Gastroesophageal sphincter (tissue), 4 donors: ENCODE measurements at regions not wholly inside any gene's neighbourhood (a gene's known extent, or its start where the extent isn't known, plus 50 kb on each side); places are given as distances from the start of the nearest gene placed in this dataset.

Experiments
- ATAC-seq: fragments of 150-250 bp; one replicate; pipeline ENCODE4 v1.9.1; 2016; ENCODE audit warnings: mild to moderate bottlenecking, moderate library complexity
- H3K27ac ChIP-seq, 4 donors: fragments of 200-600 bp; sonication (generic) in 3 of 4; 1 replicate in 3 of 4; 2 replicates in 1 of 4; pipeline ENCODE4 v1.5.1; 2016 to 2019
- H3K27me3 ChIP-seq: fragments of 200-600 bp; sonication (generic); one replicate; pipeline ENCODE4 v1.5.1; 2019
- H3K36me3 ChIP-seq, 2 donors: fragments of 200-600 bp; sonication (generic); one replicate each; pipeline ENCODE4 v1.5.1; 2019; ENCODE audit warnings: control low read depth in 1 of 2
- H3K4me1 ChIP-seq, 3 donors: fragments of 200-600 bp; sonication (generic); 1 replicate in 2 of 3; 2 replicates in 1 of 3; pipeline ENCODE4 v1.5.1; 2016 to 2019; ENCODE audit warnings: control low read depth in 2 of 3
- H3K4me3 ChIP-seq, 2 donors: fragments of 200-600 bp; sonication (generic); one replicate each; pipeline ENCODE4 v1.5.1; 2019; ENCODE audit warnings: mild to moderate bottlenecking in 1 of 2, moderate library complexity in 1 of 2
- H3K9me3 ChIP-seq, 3 donors: fragments of 200-600 bp; sonication (generic); one replicate each; pipeline ENCODE4 v1.5.1; 2017 to 2019; ENCODE audit warnings: control low read depth in 2 of 3
- EP300 ChIP-seq: sonication (generic); formaldehyde crosslinking; IDR thresholded peaks from one replicate; pipeline ENCODE4 v1.6.1; 2017; ENCODE audit warnings: antibody characterized with exemption, mild to moderate bottlenecking
- POLR2A ChIP-seq, 2 donors: fragments of 450-650 bp; IDR thresholded peaks; one replicate each; pipeline ENCODE4 v1.6.1; 2017; ENCODE audit warnings: antibody characterized with exemption in 2 of 2, mild to moderate bottlenecking in 2 of 2, moderate library complexity in 1 of 2
- POLR2AphosphoS5 ChIP-seq: sonication (generic); formaldehyde crosslinking; IDR thresholded peaks from one replicate; pipeline ENCODE4 v1.6.1; 2017; ENCODE audit warnings: antibody characterized with exemption
- WGBS, 2 donors: methylation state at CpG; one replicate each; pipeline ENCODE4 v1.1.5; 2018; ENCODE audit warnings: low coverage in 1 of 2; 5-methylcytosine and 5-hydroxymethylcytosine counted together
- TF ChIP-seq, protein P1 (sequence below), 4 experiments: fragments of 200-600 bp in 2 of 4; fragments of 450-650 bp in 2 of 4; sonication (generic) in 1 of 4; IDR thresholded peaks; one replicate each; pipeline ENCODE4 v1.5.1; 2017 to 2019; ENCODE audit warnings: antibody characterized with exemption in 4 of 4, mild to moderate bottlenecking in 2 of 4, moderate library complexity in 2 of 4

DNA sequence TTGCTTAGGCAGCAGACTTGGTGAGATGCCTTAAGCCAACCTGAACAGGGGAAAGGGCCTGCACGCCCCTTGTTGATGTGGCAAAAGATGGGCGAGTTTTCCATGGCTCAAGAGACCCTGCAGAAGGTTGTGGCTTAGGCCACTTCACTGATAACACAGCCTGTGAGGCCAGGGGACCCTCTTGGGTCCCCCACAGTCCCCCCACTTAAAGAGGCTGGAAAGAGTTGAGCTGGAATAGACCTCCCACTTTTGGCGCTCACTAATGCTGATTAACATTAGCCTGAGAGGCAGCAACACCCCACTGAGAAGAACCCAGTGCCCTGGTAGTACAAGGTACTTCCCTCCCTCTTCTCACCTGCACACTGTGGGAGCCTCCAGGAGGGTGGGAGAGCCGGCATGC, 107.5 kb downstream of the TRIM29 start:
- Histone ChIP-seq H3K36me3 (no peaks in the 10 kb centered on the region), H3K4me3 (no peak overlapping the region), H3K27me3 (peaks cover 68% of the 10 kb centered on the region), H3K27ac (no peak overlapping the region), H3K9me3 (peaks cover 0 to 2% (median 0%) of the 10 kb centered on the region in 3 donors), H3K4me1 (no peaks in the 10 kb centered on the region)
- no peak for ATAC-seq
- 100% methylated on average over 1 of the region's 4 CpGs; no CpG with 5 or more reads in 1 of the 2 donors for WGBS, 2 donors
- TF ChIP-seq POLR2AphosphoS5: no peak
- no peak for TF ChIP-seq POLR2A (IDR thresholded peaks at IDR 0.05)
- TF ChIP-seq EP300: no peak
- TF ChIP-seq, protein P1, sequence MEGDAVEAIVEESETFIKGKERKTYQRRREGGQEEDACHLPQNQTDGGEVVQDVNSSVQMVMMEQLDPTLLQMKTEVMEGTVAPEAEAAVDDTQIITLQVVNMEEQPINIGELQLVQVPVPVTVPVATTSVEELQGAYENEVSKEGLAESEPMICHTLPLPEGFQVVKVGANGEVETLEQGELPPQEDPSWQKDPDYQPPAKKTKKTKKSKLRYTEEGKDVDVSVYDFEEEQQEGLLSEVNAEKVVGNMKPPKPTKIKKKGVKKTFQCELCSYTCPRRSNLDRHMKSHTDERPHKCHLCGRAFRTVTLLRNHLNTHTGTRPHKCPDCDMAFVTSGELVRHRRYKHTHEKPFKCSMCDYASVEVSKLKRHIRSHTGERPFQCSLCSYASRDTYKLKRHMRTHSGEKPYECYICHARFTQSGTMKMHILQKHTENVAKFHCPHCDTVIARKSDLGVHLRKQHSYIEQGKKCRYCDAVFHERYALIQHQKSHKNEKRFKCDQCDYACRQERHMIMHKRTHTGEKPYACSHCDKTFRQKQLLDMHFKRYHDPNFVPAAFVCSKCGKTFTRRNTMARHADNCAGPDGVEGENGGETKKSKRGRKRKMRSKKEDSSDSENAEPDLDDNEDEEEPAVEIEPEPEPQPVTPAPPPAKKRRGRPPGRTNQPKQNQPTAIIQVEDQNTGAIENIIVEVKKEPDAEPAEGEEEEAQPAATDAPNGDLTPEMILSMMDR (IDR thresholded peaks at IDR 0.05): no peak

DNA sequence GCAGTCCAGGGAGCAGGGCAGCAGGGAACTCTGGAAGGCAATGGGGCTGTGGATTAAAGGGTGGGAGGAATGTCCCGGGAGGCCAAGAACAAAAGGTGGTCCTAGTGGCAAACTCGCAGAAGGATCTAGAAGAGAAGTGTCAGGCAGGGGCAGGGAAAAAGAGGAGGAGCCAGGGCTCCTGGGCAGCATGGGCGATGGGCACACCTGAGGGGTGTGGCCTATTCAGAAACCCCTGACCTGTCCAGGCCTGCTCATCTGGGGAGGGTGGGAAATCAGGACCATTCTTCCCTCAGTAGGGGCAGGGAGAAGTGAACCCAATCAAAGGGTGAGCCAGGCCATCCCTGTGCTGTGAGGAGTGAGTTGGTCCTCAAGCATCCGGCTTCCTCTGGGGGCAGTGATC, 108.6 kb downstream of the TRIM29 start:
- ATAC-seq: no peak
- no peaks in the 10 kb centered on the region for H3K9me3 ChIP-seq
- no peaks in the 10 kb centered on the region for H3K4me1 ChIP-seq
- H3K27me3 ChIP-seq: peaks cover 76% of the 10 kb centered on the region
- TF ChIP-seq, protein P1 (IDR thresholded peaks at IDR 0.05): no peak
- TF ChIP-seq POLR2AphosphoS5 (no peak), EP300 (no peak), POLR2A (IDR thresholded peaks at IDR 0.05) (no peak)
- H3K36me3 ChIP-seq: no peaks in the 10 kb centered on the region
- WGBS, 2 donors: 87 to 89% methylated on average over 3 to 4 of the region's 4 CpGs
- no peak overlapping the region for H3K27ac ChIP-seq
- no peak overlapping the region for H3K4me3 ChIP-seq

DNA sequence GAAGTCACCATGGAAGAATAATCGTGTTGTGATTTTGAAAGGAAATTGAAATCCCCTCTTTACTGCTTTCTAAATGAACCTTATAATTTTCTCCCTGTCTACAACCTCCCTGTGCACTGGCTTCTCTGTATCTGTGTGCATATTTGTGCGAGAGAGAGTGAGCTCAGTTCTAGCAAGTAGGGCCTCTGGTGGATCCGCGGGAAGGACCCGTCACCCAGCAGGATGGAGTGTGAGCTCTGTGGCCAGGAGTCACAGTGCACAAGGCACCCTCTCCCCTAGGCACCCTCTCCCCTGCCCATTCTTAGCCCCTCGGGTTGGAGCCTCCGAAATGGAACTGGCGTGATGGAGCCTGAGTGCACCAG, 109.0 kb downstream of the TRIM29 start:
- 67 to 77% methylated on average over 1 to 3 of the region's 8 CpGs for WGBS, 2 donors
- ATAC-seq: no peak
- no peaks in the 10 kb centered on the region for H3K4me1 ChIP-seq
- no peak overlapping the region for H3K27ac ChIP-seq
- TF ChIP-seq, protein P1 (IDR thresholded peaks at IDR 0.05): no peak
- TF ChIP-seq POLR2AphosphoS5: no peak
- TF ChIP-seq POLR2A (IDR thresholded peaks at IDR 0.05): no peak
- TF ChIP-seq EP300: no peak
- no peak overlapping the region for H3K4me3 ChIP-seq
- H3K27me3 ChIP-seq: peaks cover 76% of the 10 kb centered on the region
- H3K36me3 ChIP-seq: no peaks in the 10 kb centered on the region
- no peaks in the 10 kb centered on the region for H3K9me3 ChIP-seq

DNA sequence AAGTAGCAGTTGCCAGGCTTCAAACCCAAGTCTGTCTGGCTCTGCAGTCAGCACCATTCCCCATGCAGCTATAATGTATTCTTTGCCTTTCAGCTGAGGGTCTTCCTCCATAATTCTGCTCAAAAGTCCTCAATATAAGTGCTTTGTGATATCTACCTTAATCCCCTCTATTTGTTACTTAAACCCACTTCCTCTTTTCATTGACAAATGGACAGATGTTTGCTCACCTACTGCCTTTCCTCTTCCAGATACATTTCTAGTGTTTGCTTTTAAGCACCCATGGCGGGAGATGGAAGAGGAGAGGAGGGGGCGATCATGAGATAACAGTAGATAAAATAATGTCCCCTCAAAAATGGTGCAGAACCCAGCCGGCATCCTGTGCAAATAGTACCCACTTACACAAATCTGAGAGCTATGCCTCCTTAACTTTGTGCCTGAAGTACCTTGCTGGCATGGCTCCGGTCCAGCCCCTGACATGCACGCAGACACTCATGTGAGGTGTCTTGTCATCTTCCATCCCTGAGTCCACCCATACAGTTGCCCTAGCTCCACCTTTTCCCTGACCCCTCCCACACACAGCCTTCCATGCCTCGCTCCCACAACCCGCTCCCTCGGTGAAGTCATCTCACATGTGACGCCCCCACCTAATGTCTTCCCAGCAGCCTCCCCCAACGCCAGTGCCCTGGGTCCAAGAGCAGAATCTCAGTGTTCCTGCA, 109.6 kb downstream of the TRIM29 start:
- H3K27me3 ChIP-seq: peaks cover 79% of the 10 kb centered on the region
- H3K9me3 ChIP-seq: no peaks in the 10 kb centered on the region
- no peak for TF ChIP-seq POLR2A (IDR thresholded peaks at IDR 0.05)
- TF ChIP-seq, protein P1 (IDR thresholded peaks at IDR 0.05): no peak
- TF ChIP-seq POLR2AphosphoS5: no peak
- TF ChIP-seq EP300: no peak
- no peaks in the 10 kb centered on the region for H3K4me1 ChIP-seq
- H3K27ac ChIP-seq: no peak overlapping the region
- 66 to 85% methylated on average over 8 of the region's 10 CpGs for WGBS, 2 donors
- H3K36me3 ChIP-seq: no peaks in the 10 kb centered on the region
- ATAC-seq: no peak
- H3K4me3 ChIP-seq: no peak overlapping the region

DNA sequence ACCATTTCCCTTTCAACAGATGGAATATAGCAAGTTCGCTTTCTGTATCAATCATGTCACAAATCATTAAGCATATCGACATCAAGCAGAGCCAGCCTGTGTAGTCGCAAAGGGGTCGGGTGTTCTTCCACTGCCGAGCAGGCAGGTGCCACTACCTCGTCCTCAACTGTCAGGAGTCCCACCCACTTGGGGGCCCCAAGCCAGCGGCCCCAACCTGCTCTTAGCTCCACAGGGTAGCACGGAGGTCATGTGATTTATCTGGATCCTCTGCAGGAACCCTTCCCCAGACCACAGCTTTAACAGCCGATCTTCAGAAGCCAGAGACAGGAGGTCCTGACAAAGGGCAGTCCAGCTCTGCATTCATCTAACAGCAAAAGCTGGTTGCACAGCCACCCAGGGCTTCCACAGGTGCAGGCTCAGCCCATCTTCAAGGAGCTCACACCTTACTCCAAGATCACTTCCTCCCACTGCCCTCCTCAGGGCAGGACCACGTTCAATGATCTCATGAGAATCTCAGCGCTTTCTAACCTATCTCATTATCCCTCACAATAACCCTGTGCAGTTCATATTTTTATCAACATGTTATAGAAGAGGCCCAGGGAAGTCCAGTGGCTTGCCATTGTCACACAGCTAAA, 110.2 kb downstream of the TRIM29 start:
- H3K27me3 ChIP-seq: peaks cover 79% of the 10 kb centered on the region
- no peaks in the 10 kb centered on the region for H3K36me3 ChIP-seq
- H3K27ac ChIP-seq: no peak overlapping the region
- TF ChIP-seq, protein P1 (IDR thresholded peaks at IDR 0.05): no peak
- no peak for TF ChIP-seq POLR2AphosphoS5
- no peak for TF ChIP-seq POLR2A (IDR thresholded peaks at IDR 0.05)
- TF ChIP-seq EP300: no peak
- no peaks in the 10 kb centered on the region for H3K9me3 ChIP-seq
- 66 to 80% methylated on average over 1 to 3 of the region's 11 CpGs for WGBS, 2 donors
- no peak overlapping the region for H3K4me3 ChIP-seq
- H3K4me1 ChIP-seq: no peaks in the 10 kb centered on the region
- no peak for ATAC-seq
